Peyer's patch (tissue), 4 donors: ENCODE measurements at regions not wholly inside any gene's neighbourhood (a gene's known extent, or its start where the extent isn't known, plus 50 kb on each side); places are given as distances from the start of the nearest gene placed in this dataset.

Source experiments
- DNase-seq, 3 donors: peaks; one replicate each; pipeline ENCODE4 v3.0.0-alpha.2; 2017 to 2019
- H3K27ac ChIP-seq, 4 donors: fragments of 200-600 bp; sonication (generic); one replicate each; pipeline ENCODE4 v1.5.1; 2016 to 2019
- H3K27me3 ChIP-seq, 2 donors: fragments of 200-600 bp; sonication (generic); one replicate each; pipeline ENCODE4 v1.5.1; 2019
- H3K36me3 ChIP-seq, 3 donors: fragments of 200-600 bp; sonication (generic); one replicate each; pipeline ENCODE4 v1.5.1; 2016 to 2019
- H3K4me1 ChIP-seq, 4 donors: fragments of 200-600 bp; sonication (generic); one replicate each; pipeline ENCODE4 v1.5.1; 2016 to 2019
- H3K4me3 ChIP-seq, 4 donors: fragments of 200-600 bp; sonication (generic); 1 replicate in 3 of 4; 2 replicates in 1 of 4; pipeline ENCODE4 v1.5.1; 2016 to 2019; ENCODE audit warnings: mild to moderate bottlenecking in 1 of 4
- H3K9me3 ChIP-seq, 4 donors: fragments of 200-600 bp; sonication (generic); one replicate each; pipeline ENCODE4 v1.5.1; 2016 to 2019; ENCODE audit warnings: mild to moderate bottlenecking in 1 of 4
- POLR2A ChIP-seq, 2 donors: fragments of 450-650 bp; IDR thresholded peaks; one replicate each; pipeline ENCODE4 v1.5.1; 2017; ENCODE audit warnings: antibody characterized with exemption in 2 of 2, mild to moderate bottlenecking in 2 of 2, moderate library complexity in 2 of 2
- TF ChIP-seq, protein P1 (sequence below), 6 experiments: fragments of 450-650 bp in 4 of 6; fragments of 200-600 bp in 2 of 6; sonication (generic) in 1 of 6; IDR thresholded peaks; one replicate each; pipeline ENCODE4 v1.5.1; 2017 to 2019; ENCODE audit warnings: antibody characterized with exemption in 6 of 6, mild to moderate bottlenecking in 3 of 6, moderate library complexity in 1 of 6

DNA sequence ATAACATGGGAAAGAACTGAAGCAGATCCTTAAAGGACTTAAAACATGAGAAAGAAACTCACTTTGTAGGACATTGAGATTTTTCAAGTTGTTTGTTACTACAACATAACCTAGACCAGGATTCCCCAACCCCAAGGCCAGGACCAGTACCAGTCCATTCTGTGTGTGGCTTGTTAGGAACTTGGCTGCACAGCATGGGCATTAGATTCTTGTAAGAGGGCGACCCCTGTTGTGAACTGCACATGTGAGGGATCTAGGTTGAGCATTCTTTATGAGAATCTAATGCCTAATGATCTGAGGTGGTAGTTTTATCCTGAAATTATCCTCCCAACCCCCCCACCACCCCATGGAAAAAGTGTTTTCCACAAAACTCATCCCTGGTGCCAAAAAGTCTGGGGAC, 566.1 kb downstream of the KCTD8 start:
- no peak for DNase-seq
- no peak overlapping the region for H3K27ac ChIP-seq
- H3K36me3 ChIP-seq: no peaks in the 10 kb centered on the region
- TF ChIP-seq, protein P1, sequence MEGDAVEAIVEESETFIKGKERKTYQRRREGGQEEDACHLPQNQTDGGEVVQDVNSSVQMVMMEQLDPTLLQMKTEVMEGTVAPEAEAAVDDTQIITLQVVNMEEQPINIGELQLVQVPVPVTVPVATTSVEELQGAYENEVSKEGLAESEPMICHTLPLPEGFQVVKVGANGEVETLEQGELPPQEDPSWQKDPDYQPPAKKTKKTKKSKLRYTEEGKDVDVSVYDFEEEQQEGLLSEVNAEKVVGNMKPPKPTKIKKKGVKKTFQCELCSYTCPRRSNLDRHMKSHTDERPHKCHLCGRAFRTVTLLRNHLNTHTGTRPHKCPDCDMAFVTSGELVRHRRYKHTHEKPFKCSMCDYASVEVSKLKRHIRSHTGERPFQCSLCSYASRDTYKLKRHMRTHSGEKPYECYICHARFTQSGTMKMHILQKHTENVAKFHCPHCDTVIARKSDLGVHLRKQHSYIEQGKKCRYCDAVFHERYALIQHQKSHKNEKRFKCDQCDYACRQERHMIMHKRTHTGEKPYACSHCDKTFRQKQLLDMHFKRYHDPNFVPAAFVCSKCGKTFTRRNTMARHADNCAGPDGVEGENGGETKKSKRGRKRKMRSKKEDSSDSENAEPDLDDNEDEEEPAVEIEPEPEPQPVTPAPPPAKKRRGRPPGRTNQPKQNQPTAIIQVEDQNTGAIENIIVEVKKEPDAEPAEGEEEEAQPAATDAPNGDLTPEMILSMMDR (IDR thresholded peaks at IDR 0.05): no peak
- no peak for TF ChIP-seq POLR2A (IDR thresholded peaks at IDR 0.05)
- H3K4me3 ChIP-seq: no peak overlapping the region
- H3K27me3 ChIP-seq: no peaks in the 10 kb centered on the region
- no peaks in the 10 kb centered on the region for H3K9me3 ChIP-seq
- H3K4me1 ChIP-seq: no peaks in the 10 kb centered on the region

DNA sequence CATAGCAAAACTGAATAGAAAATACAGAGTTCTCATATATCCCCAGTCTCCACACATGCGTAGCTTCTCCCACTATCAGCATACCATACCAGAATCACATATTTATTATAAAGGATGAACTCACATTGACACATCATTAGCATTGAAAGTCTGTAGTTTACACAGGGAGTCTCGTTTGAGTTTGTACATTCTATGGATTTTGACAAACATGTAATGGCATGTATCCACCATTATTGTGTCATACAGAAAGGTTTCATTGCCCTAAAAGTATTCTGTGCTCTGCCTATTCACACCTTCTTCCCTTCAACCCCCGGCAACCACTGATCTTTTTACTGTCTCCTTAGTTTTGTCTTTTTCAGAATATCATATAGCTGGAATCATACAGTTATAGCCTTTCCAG, 562.4 kb downstream of the KCTD8 start:
- no peaks in the 10 kb centered on the region for H3K9me3 ChIP-seq
- H3K27me3 ChIP-seq: no peaks in the 10 kb centered on the region
- H3K4me1 ChIP-seq: no peaks in the 10 kb centered on the region
- no peaks in the 10 kb centered on the region for H3K36me3 ChIP-seq
- no peak for TF ChIP-seq POLR2A (IDR thresholded peaks at IDR 0.05)
- TF ChIP-seq, protein P1 (IDR thresholded peaks at IDR 0.05): no peak
- DNase-seq: no peak
- H3K27ac ChIP-seq: no peak overlapping the region
- H3K4me3 ChIP-seq: no peak overlapping the region

DNA sequence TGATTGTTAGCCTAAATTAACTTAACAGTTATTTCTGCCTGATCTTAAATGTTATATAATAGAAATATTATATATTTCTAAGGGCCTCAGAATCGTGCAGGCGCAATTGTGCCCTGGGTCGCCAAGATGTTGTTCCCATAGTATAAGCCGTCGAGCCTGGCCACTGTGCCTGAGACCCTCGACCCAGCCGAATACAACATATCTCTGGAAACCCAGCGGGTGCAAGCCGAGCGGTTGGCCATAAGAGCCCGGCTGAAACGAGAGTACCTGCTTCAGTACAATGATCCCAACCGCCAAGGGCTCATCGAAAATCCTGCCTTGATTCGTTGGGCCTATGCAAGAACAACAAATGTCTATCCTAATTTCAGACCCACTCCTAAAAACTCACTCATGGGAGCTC, 549.8 kb downstream of the KCTD8 start:
- no peak overlapping the region for H3K27ac ChIP-seq
- no peaks in the 10 kb centered on the region for H3K27me3 ChIP-seq
- no peaks in the 10 kb centered on the region for H3K9me3 ChIP-seq
- TF ChIP-seq, protein P1 (IDR thresholded peaks at IDR 0.05): no peak
- TF ChIP-seq POLR2A (IDR thresholded peaks at IDR 0.05): no peak
- DNase-seq: no peak
- no peaks in the 10 kb centered on the region for H3K4me1 ChIP-seq
- H3K4me3 ChIP-seq: no peak overlapping the region
- H3K36me3 ChIP-seq: no peaks in the 10 kb centered on the region

DNA sequence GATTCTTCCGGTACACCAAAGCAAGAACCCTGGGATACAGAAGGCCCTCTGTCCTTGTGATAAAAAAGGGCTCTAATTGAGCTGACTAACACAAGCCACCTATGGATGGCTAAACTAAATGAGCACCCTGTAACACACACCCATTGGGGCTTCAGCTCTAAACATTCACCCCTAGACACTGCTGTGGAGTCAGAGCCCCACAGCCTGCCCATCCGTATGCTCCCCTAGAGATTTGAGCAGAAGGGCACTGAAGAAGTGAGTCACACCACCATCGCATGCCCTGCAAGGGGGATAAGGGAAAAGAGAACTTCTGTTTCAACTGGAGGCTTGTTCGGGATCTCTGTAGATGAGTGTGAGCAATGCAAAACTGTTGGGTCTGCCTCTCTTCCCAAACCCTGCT, 545.2 kb downstream of the KCTD8 start:
- Histone ChIP-seq H3K4me1 (no peaks in the 10 kb centered on the region), H3K27me3 (no peaks in the 10 kb centered on the region), H3K4me3 (no peak overlapping the region), H3K36me3 (no peaks in the 10 kb centered on the region), H3K27ac (no peak overlapping the region), H3K9me3 (no peaks in the 10 kb centered on the region)
- no peak for DNase-seq
- TF ChIP-seq, protein P1 (IDR thresholded peaks at IDR 0.05): no peak
- TF ChIP-seq POLR2A (IDR thresholded peaks at IDR 0.05): no peak

DNA sequence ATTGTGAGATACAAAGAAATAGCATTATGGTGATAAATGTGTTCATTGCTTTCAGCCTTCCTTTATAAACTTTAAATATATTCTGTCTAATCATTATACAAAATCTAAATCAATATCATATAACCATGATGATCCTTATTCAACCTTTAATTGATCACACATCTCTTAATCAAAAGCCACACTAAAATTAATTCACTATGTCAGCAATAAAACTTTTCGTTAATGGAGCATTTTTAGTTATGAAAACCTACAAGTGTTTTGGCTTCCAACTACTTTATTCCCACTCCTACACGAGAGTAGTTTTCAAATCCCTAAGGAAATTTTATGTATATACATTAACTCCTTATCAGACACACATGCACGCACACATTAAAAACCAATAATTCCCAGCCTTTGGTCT, 530.2 kb downstream of the KCTD8 start:
- no peak for DNase-seq
- Histone ChIP-seq H3K4me3 (no peak overlapping the region), H3K4me1 (no peaks in the 10 kb centered on the region), H3K27me3 (no peaks in the 10 kb centered on the region), H3K27ac (no peak overlapping the region), H3K36me3 (no peaks in the 10 kb centered on the region), H3K9me3 (peaks cover 0 to 4% (median 0%) of the 10 kb centered on the region in 4 donors)
- TF ChIP-seq POLR2A (IDR thresholded peaks at IDR 0.05): no peak
- TF ChIP-seq, protein P1 (IDR thresholded peaks at IDR 0.05): no peak

DNA sequence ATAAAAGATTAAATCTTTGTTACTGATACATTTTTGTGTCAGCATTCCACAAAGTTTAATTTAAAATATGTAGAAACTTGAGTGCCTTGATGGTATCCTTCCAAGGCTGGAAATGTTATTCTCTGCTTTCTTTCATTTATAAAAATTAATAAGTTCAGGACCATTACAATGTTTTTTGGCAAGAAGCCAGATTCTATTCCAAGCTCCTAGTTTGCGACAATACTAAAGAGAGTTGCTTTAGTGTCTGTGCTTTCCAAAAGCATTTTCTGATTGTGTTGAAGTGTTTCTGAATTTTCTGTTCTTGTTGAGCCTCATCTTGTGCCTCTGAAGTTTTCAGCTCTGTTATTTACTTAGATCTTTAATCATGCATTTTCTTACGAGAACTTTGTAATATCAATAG, 516.2 kb downstream of the KCTD8 start:
- TF ChIP-seq, protein P1 (IDR thresholded peaks at IDR 0.05): no peak
- TF ChIP-seq POLR2A (IDR thresholded peaks at IDR 0.05): no peak
- no peaks in the 10 kb centered on the region for H3K4me1 ChIP-seq
- H3K27ac ChIP-seq: no peak overlapping the region
- no peaks in the 10 kb centered on the region for H3K27me3 ChIP-seq
- no peaks in the 10 kb centered on the region for H3K36me3 ChIP-seq
- no peak for DNase-seq
- no peaks in the 10 kb centered on the region for H3K9me3 ChIP-seq
- H3K4me3 ChIP-seq: no peak overlapping the region
